NB4 (cell line): ENCODE measurements at regions not wholly inside any gene's neighbourhood (a gene's known extent, or its start where the extent isn't known, plus 50 kb on each side); places are given as distances from the start of the nearest gene placed in this dataset.
"Not testable (repeated sequence)": the region's sequence is repeated elsewhere in the genome, so short reads cannot be mapped to it uniquely, and the experiment has no call there.

Source experiments
- DNase-seq: peaks from one replicate; pipeline ENCODE4 v3.0.0; 2010; ENCODE audit warnings: low read depth
- H3K4me3 ChIP-seq: one replicate; pipeline ENCODE4 v1.5.1; 2011; ENCODE audit warnings: mild to moderate bottlenecking, low read depth, low read length, moderate library complexity
- MYC ChIP-seq: IDR thresholded peaks from 2 replicates; pipeline ENCODE4 v1.6.1; 2011; ENCODE audit warnings: low read depth, low read length
- POLR2A ChIP-seq: IDR thresholded peaks from 2 replicates; pipeline ENCODE4 v1.6.1; 2011; ENCODE audit warnings: mild to moderate bottlenecking; ENCODE audit not compliant: insufficient read length; ENCODE audit errors: extremely low read depth
- TF ChIP-seq, protein P1 (sequence below): IDR thresholded peaks from 2 replicates; pipeline ENCODE4 v1.6.1; 2011; ENCODE audit warnings: low read depth, low read length
- TF ChIP-seq, protein P2 (sequence below): IDR thresholded peaks from one replicate; pipeline ENCODE4 v1.5.1; 2012; ENCODE audit warnings: low read depth, low read length

DNA sequence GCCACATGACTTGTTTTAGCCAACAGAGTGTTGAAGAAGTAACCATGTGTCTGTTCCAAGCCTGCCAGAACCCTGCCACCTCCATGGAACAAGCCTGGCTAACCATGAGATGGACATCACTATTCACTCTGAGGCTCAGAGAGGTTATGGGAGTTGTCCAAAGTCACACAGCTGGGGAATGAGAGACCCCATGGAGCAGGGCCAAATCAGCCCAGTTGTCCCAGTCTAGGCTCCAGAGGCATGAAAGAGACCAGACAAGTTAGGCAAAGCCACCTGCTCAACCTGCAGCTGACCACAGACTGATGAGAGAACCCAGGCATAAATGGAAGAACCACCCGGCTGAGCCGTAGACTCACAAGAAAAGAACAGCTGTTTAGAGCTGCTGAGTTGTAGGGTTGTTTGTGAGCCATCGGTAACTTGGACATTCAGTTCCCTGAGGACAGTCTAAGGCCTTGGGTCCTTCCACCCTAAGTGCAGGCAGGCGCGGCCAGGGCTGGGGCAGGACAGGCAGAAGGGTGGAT lies 74.7 kb upstream of the PHF21B start:
- no peak overlapping the region for H3K4me3 ChIP-seq
- TF ChIP-seq MYC (no peak), POLR2A (no peak)
- TF ChIP-seq, protein P1, sequence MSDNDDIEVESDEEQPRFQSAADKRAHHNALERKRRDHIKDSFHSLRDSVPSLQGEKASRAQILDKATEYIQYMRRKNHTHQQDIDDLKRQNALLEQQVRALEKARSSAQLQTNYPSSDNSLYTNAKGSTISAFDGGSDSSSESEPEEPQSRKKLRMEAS: no peak
- TF ChIP-seq, protein P2, sequence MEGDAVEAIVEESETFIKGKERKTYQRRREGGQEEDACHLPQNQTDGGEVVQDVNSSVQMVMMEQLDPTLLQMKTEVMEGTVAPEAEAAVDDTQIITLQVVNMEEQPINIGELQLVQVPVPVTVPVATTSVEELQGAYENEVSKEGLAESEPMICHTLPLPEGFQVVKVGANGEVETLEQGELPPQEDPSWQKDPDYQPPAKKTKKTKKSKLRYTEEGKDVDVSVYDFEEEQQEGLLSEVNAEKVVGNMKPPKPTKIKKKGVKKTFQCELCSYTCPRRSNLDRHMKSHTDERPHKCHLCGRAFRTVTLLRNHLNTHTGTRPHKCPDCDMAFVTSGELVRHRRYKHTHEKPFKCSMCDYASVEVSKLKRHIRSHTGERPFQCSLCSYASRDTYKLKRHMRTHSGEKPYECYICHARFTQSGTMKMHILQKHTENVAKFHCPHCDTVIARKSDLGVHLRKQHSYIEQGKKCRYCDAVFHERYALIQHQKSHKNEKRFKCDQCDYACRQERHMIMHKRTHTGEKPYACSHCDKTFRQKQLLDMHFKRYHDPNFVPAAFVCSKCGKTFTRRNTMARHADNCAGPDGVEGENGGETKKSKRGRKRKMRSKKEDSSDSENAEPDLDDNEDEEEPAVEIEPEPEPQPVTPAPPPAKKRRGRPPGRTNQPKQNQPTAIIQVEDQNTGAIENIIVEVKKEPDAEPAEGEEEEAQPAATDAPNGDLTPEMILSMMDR: no peak
- no peak for DNase-seq

DNA sequence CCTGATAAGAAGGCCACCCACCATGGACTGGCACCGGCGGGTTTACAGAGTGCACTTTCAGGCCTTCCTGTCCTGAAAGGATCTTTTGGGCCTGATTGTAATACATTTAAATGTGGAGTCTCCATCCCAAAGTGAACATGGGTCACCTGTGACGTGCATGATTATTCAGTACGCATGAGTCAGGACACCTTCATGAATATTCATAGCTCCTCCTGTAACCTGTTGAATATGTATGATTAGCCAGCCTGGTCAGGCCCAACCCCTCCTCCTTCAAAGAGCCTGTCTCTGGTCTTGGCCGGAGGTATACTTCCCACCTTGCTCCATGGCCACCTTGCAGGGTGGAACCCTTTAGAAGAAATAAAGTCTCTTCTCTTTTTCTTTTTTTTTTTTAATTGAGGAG lies 75.9 kb upstream of the NUP50 start:
- TF ChIP-seq POLR2A: no peak
- TF ChIP-seq, protein P1: no peak
- TF ChIP-seq, protein P2: no peak
- TF ChIP-seq MYC: no peak
- no peak for DNase-seq
- H3K4me3 ChIP-seq: no peak overlapping the region

DNA sequence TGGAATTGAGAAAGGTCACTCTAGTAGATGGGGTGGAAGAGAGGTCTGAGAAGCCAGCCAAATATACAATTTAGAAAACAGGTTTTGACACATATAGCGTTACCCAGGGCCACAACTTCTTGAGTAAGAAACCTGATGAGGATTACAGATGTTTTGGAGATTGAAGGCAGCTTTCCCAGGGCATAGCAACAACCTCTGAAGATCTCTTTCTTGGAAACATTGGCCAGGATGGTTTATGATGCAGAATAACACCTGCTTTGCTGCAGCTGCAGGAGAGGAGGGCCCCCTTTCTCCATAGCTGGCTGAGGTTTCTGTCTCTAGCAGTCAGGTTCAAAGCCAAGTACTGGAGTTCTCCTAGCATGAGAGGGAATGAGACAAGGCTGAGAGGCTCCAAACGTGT lies 75.1 kb upstream of the NUP50 start:
- no peak for DNase-seq
- TF ChIP-seq MYC: no peak
- no peak for TF ChIP-seq POLR2A
- TF ChIP-seq, protein P1: no peak
- H3K4me3 ChIP-seq: no peak overlapping the region

DNA sequence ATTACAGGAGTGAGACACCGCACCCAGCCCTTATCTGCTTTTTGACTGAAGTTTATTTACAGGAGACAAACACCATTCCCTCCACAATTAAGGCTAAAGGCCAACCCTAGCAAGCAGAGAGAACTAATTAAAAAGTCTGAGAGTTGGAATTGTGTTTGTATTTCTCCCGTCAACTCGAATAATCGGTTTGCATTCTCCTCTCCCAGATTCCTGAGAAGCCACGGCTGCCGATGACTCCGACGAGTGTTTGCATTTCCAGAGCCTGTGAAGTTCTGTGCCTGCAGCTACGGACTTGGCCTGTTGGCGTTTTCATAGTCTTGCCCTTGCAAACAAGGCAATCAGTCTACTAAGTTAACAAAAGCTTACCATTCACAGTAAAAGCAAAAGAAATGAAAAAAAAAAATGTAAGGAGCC lies 73.2 kb upstream of the NUP50 start:
- no peak for DNase-seq
- TF ChIP-seq, protein P1: no peak
- TF ChIP-seq, protein P2: no peak
- no peak for TF ChIP-seq MYC
- TF ChIP-seq POLR2A: no peak
- no peak overlapping the region for H3K4me3 ChIP-seq

DNA sequence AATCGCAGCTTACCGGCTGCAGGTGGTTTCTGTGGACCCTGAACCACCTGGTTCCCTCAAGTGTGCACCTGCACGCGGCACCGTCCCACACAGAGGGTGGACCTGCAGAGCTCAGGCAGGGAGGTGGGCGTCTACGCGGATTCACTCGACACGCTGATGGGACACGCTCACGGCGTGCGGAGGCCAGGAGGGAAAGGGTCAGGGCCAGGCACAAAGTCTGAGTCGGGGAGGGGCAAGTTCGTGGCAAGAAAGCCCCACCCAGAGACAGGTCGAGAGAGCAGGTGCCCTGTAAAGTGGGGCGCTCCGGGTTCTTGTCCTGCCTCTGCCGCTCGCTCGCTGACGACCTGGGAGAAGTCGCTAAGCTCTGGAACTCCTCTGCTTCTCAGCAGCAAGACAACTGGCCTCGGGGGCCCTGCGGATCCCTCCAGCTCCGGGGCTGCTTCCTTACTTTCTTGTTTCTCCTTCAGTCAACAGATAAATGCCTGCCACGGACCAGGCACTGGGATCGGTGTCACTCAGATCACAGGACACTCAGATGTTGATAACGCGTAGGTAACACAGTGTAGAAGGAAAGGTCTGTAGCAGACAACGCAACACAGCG lies 72.4 kb upstream of the NUP50 start:
- TF ChIP-seq MYC (no peak), POLR2A (no peak)
- TF ChIP-seq, protein P1: no peak
- TF ChIP-seq, protein P2: no peak
- no peak overlapping the region for H3K4me3 ChIP-seq
- DNase-seq: no peak

DNA sequence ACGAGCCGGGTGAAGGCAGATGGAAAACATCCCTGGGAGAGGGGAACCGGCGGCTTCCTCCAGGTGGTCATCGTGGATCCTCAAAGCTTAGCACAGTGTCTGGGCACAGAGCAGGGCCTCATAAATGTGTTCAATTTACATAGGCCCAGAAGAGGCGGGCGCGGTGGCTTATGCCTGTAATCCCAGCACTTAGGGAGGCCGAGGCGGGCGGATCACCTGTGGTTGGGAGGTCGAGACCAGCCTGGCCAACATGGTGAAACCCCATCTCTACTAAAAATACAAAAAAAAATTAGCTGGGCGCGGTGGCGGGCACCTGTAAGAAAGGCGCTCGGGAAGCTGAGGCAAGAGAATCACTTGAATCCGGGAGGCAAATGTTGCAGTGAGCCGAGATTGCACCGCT lies 71.8 kb upstream of the NUP50 start:
- not testable (repeated sequence) for DNase-seq, H3K4me3 ChIP-seq
